HG02678 (cell line): ENCODE measurements at regions not wholly inside any gene's neighbourhood (a gene's known extent, or its start where the extent isn't known, plus 50 kb on each side); places are given as distances from the start of the nearest gene placed in this dataset.

ENCODE experiments used
- ATAC-seq: cut with Tn5 transposase; IDR thresholded peaks from one replicate; pipeline ENCODE4 v1.9.1; 2021; ENCODE audit warnings: mild to moderate bottlenecking, moderate library complexity; ENCODE audit not compliant: unreplicated experiment

DNA sequence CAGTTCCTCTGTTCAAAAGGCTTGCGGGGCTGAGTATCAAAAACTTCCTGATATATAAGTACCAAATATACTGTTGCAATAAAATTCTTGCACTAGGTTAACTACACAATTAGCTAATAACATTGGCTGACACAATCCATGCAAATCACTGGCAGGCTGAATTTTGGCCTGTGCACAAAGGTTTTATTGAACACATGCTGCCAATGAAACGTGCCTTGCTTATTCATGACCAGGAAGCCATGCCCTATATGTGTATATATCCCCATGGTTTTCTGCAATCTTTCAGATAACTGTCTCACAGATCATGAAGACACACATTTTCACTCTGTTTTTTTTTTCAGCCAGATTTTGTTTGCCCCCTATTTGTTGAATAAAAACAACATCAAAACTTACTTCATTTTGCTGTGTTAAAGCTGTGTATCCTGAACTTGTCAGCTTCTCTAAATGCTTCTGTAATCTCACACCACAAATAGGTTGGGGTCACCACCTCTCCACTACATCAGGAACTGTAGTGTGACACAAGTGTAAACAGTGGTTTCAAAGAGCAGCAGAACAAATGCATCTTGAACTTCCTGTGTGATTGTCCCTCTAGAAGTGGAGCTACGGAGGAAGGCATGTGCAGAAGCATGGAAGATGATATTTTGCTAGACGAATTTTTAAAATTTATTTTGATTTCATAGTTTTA is 920.7 kb upstream of the NR2F2 start:
- no peak for ATAC-seq

DNA sequence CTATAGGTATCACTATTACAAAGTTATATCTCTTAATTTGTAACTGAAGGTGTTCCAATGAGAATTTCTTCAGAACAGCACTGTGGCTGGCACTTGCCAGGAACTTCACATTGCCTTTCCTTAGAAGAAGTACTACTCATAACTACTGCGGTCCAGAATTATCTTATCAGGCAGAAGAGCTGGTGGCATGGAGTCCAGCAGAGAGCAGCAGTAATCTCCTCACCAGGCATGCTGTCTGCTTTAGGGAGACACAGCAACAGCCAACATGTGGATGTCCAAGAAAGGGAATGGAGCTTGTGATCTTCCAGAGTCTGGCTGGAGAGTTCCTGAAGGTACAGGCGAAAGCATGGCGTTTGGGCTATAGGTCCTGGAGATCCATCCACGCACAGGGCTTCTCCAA is 919.7 kb upstream of the NR2F2 start:
- no peak for ATAC-seq

DNA sequence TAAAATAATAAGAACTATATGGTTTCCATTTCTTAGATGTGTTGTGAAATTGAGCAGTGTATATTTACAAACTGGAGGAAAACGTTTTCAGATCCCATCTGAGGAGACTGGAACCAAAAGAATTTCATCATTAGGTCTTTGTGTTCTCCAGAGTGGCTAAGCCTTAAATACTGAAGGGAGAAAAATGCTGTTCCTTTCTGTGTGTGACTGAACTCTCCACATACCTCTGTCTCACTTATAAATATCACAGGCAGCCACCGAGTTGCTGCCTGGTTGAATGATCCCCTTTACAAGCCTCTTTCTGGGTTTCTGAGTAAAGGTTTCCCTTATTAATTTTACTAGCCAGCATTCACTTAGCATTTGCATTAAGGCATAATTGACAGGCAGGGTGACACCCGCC is 913.9 kb upstream of the NR2F2 start:
- ATAC-seq = no peak

- no peak for ATAC-seq
These were observed 912.7 kb upstream of the NR2F2 start for GRCh38 chr15:95417761-95418160.

GRCh38 chr15:95422255-95422654 is 908.2 kb upstream of the NR2F2 start:
- ATAC-seq = no peak

DNA sequence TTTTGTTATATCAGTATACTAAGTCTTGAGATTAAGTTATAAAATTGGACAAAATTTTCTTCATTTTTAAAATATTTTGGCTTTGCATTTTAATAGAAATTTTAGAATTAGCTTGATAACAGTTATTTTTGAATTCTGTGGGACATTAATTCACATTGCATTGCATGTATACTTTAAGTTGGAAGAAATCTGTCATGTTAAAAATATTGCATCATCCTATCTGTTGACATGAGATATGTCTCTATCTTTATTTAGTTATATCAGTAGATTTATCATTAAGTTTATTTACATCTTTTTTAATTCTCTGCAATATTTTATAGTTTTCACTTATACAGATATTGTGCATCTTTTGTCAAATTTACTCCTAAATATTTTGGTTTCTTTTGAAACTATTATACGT is 904.6 kb upstream of the NR2F2 start:
- no peak for ATAC-seq

DNA sequence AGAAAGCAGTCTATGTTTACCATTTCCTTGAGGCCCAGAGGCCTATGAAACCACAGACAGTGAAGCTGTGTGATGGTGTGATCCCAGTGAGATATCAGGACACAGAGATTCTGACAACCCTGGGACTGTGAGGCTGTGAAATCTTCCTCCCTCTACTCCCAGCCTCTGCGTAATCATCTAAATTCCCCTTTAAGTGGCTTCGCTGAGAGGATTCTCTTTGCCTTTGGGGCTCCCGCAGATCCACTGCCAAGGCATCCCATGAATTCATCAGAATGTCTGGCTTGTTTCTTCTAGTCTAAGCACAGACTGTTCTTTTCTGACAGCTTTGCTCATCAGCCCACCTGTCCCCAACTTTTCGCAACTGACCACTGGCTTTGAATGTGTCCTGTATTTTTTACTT is 901.2 kb upstream of the NR2F2 start:
- ATAC-seq = no peak

DNA sequence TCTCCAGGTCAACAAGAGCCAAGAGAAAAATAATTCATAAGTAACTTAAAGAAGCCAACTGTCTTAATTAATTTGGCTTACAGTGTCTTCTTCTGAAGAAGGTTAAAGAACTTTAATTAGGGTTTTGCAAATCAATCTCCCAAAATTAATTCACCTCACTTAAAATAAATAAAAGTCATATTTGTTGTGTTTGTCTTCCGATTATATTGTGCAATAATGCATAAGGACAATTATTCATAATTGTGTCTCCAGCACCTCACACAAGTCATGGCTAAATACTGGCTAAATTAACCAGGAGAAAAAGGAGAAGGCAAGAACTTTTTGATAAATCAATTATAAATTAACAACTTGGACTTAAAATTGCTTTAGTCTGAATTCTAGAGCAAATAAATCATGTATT is 899.0 kb upstream of the NR2F2 start:
- ATAC-seq = no peak

DNA sequence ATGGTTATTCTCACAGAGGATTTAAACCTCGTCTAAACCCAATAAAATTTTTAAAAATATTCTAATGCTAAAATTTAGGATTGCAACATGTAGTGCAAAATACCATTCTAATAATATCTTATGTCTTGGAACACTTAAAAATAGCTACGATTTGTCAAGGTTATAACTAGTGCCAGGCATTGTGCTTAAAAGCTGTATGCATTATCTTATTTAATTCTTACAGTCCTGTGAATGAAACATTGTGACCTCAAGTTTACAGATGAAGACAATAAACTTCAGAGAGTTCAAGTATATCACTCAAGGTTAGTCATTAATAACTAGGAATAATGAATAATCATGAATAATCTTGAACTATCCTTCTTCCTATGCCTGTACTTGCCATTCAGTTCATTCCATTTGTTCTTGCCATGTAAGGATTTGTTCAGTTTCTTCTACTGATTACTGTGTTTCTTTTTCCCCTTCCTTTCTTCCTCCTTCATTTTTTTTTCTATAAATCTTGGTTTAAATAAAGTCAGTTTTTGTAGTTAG is 897.6 kb upstream of the NR2F2 start:
- ATAC-seq = no peak

DNA sequence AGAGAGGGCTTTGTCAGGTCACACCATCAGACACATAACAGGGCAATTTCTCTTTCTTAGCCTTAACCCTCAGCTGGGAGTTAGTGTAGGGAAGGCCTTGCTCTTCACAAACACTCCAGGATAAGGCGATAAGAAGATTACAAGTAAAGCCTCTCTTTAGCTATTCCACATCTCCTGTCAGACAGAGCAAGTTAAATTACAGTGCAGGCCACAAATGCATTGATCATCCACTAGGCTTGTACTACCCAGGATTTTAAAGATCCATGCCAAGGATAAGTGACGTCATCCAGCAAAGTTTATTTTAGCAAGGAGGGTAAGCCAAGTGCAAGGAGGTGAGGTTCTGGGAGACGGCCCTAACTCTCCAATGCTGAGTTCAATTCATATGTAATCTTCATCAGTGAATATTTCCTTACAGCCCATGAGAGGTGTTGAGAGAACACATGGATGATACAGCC is 890.6 kb upstream of the NR2F2 start:
- ATAC-seq = no peak

DNA sequence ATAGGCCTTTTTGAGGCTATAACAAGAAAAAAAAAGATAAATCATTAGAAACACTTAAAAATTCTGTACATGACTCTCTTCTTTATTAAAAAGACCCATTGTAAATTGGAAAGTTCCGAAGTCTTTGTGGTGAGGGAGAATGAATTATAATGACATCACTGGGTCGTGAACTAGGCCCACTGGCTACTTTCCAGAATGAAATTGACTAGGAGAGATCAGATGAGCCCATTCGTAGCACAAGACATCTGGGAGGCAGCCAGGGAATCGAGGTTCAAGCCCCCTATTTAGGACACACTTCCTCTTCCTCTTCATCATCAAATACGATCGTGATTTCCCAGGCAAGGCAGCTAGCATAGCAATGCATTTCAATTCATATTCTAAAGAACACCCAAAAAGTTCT is 889.8 kb upstream of the NR2F2 start:
- ATAC-seq = no peak

GRCh38 chr15:95442107-95442719 is 888.3 kb upstream of the NR2F2 start:
- no peak for ATAC-seq

DNA sequence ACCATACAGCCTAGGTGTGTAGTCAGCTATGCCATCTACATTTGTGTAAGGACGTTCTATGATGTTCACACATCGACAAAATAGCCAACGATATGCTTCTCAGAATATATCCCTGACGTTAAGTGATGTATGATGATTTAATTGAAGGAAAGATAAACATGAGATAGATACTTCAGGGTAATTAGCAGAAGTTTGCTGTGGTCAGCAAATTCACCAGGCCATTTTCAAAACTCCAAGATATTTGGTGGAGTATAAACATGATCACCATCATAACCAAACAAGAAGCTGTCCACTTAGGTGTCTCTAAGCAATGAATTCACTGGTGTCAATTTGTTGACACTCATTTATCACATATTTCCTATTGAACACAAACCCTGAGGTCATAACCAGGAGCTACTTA is 885.6 kb upstream of the NR2F2 start:
- no peak for ATAC-seq

DNA sequence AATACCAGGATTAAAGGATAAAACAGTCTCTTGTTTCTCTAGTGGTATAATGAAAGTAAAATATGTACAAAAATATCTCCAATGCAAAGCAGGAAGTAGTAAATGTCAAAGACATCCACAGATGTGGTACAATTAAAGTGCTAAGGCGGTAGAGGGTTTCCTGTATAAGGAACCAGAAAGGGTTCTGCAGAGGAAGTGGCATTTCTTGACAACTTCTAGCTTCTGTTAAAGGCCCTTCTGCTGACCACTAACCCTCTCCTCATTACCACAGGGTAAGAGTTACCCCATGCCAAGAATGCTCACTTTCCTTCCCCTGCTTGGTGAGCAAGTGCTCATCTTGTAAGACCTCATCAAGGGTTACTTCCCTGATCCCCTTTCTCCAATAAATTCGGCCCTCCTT is 883.6 kb upstream of the NR2F2 start:
- ATAC-seq = no peak

DNA sequence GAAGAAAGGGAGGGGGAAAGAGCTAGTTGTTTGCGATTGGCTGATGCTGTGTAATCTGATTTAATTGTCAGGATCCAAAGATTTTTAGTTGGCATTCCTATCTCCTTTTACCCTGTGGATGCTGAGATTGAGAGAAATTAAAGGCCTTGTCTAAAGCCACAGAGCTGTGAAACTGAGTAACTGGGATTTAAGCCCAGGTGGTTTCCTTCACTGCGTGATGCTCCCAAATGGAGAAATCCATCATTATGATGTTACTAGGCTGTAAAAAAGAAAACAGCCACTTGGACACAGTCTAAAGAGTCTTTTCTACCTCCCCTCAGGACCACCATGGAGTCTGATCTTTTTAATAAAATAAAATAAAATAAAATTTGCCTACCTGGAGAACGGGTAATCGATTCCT is 883.0 kb upstream of the NR2F2 start:
- no peak for ATAC-seq

DNA sequence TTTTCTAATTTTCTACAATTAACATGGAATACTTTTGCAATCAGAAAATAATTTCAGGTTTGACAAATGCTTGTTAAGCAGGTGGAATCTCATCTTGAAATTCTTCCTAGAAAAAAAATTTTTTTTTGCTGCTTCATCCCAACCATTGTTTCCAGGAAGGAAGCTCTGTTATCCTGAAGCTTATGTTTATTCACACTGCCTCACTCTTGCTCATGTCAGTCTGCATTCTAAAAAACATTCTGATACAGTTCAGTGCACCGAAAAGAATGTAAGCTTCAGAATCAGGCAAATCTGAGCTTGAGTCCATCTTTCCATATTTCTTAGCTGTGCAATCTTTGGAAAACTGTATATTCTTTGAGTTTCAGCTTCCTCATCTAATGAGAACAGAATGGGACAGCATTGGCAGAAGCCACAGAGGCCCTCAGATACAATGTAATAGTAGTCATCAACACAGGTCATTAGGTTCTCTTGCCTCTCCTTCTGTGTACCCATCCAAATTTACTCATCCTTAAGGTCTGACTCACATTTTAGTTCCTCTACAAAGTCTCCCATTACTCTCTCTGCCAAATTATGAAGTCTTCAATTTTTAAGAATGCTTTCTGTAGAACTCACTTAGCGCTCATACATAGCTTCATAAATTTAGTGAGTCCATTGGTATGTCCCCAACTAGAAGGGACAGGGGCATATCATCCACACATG is 881.8 kb upstream of the NR2F2 start:
- no peak for ATAC-seq

- ATAC-seq = no peak
These were observed 881.3 kb upstream of the NR2F2 start for GRCh38 chr15:95449230-95449628.

GRCh38 chr15:95450413-95450812 is 880.1 kb upstream of the NR2F2 start:
- ATAC-seq = no peak

DNA sequence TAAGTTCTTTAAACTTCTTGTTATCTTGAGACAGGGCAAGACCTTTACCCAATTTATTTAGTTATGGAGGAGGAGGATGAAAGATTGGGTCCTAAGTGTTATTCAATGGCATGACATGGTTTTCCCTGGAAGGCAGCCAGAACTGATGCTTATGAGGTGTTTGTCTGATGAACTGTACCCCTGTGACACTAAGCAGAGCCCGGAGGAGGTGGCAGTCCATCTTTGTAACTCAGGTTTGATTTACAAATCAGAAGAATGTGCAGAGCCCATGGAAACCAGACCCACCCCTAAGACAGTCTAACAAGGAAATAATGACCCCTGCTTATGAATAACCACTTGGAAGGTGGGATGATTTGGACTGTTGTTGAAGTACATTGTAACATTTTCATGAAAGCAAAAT is 878.6 kb upstream of the NR2F2 start:
- no peak for ATAC-seq

GRCh38 chr15:95454403-95455262 is 875.9 kb upstream of the NR2F2 start:
- ATAC-seq = no peak

DNA sequence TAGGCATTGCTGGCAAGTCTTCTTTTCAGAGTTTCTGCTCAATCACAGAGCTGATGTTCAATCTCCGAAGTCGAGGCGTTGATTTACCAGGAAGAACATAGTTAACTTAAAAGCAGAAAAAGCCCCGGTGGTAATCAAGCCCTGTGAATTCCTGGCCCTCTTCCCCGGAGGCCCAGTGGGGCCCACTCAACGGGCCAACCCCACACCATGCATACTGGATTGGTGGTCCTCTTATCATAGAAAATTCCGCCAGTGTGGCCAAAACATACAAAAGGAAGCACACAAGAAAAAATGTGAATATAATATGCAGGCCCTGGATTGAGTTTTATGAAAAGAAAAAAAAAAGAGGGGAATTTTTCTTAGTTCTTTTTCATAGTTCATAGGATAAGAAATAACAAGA is 873.0 kb upstream of the NR2F2 start:
- no peak for ATAC-seq
